Tibial nerve (tissue), 4 donors: ENCODE measurements at regions not wholly inside any gene's neighbourhood (a gene's known extent, or its start where the extent isn't known, plus 50 kb on each side); places are given as distances from the start of the nearest gene placed in this dataset.

Source experiments
- DNase-seq, 2 donors: peaks; one replicate each; pipeline ENCODE4 v3.0.0-alpha.2; 2019; ENCODE audit warnings: low spot score in 2 of 2
- H3K27ac ChIP-seq, 4 donors: fragments of 200-600 bp; sonication (generic) in 3 of 4; one replicate each; pipeline ENCODE4 v1.5.1; 2017 to 2019; ENCODE audit warnings: mild to moderate bottlenecking in 1 of 4
- H3K27me3 ChIP-seq, 2 donors: fragments of 200-600 bp; sonication (generic) in 1 of 2; one replicate each; pipeline versions ENCODE4 v1.5.1 to v1.6.0; 2017 to 2019
- H3K36me3 ChIP-seq, 3 donors: fragments of 200-600 bp; sonication (generic); one replicate each; pipeline ENCODE4 v1.5.1; 2018 to 2019
- H3K4me1 ChIP-seq, 4 donors: fragments of 200-600 bp; sonication (generic) in 3 of 4; one replicate each; pipeline ENCODE4 v1.5.1; 2017 to 2019
- H3K4me3 ChIP-seq, 4 donors: fragments of 200-600 bp; sonication (generic) in 3 of 4; one replicate each; pipeline ENCODE4 v1.5.1; 2017 to 2019; ENCODE audit warnings: mild to moderate bottlenecking in 1 of 4, moderate library complexity in 1 of 4
- H3K9me3 ChIP-seq, 4 donors: fragments of 200-600 bp; sonication (generic) in 3 of 4; one replicate each; pipeline ENCODE4 v1.5.1; 2017 to 2019
- CTCF ChIP-seq, 5 experiments: fragments of 200-600 bp in 3 of 5; fragments of 450-650 bp in 2 of 5; sonication (generic) in 3 of 5; IDR thresholded peaks; one replicate each; pipeline ENCODE4 v1.5.1; 2016 to 2019; ENCODE audit warnings: antibody characterized with exemption in 5 of 5, mild to moderate bottlenecking in 3 of 5, moderate library complexity in 2 of 5
- EP300 ChIP-seq, 2 donors: sonication (generic); formaldehyde crosslinking; IDR thresholded peaks; one replicate each; pipeline ENCODE4 v1.6.1; 2017; ENCODE audit warnings: antibody characterized with exemption in 2 of 2, mild to moderate bottlenecking in 1 of 2
- POLR2A ChIP-seq, 2 donors: fragments of 450-650 bp; IDR thresholded peaks; one replicate each; pipeline ENCODE4 v1.6.1; 2017; ENCODE audit warnings: antibody characterized with exemption in 2 of 2, mild to moderate bottlenecking in 2 of 2, moderate library complexity in 2 of 2
- WGBS, 2 donors: methylation state at CpG; one replicate each; pipeline ENCODE4 v1.1.5; 2018; 5-methylcytosine and 5-hydroxymethylcytosine counted together

DNA sequence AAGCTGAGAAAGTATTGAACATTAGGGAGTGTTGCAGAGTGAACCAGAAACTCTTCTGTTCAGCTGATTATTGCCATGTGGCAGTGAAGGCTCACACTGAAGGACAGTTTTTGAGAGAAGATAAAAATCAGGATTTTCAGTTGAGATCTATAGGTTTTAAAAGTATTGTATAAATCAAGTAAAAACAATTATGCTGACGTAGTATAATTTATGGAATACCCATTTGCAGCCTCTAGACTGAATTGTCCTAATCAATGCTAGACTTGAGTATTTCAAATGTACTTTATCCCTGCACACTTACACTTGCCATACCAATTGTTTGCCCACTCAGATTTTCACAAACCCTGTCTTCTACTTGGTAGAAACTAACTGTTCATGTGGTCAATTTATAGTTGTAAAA lies 245.8 kb downstream of the FRK start:
- TF ChIP-seq EP300 (IDR thresholded peaks at IDR 0.05) (no peak), CTCF (IDR thresholded peaks at IDR 0.05) (no peak), POLR2A (IDR thresholded peaks at IDR 0.05) (no peak)
- Histone ChIP-seq H3K27ac (no peak overlapping the region), H3K4me3 (no peak overlapping the region), H3K4me1 (no peaks in the 10 kb centered on the region), H3K36me3 (no peaks in the 10 kb centered on the region), H3K27me3 (no peaks in the 10 kb centered on the region), H3K9me3 (no peaks in the 10 kb centered on the region)
- WGBS, 2 donors: 84 to 85% methylated on average over 1 of the region's 1 CpG
- DNase-seq: no peak

- H3K36me3 ChIP-seq: no peaks in the 10 kb centered on the region
- TF ChIP-seq CTCF (IDR thresholded peaks at IDR 0.05): no peak
- no peak for TF ChIP-seq POLR2A (IDR thresholded peaks at IDR 0.05)
- no peak for TF ChIP-seq EP300 (IDR thresholded peaks at IDR 0.05)
- H3K27ac ChIP-seq: no peak overlapping the region
- no peak for DNase-seq
- no peak overlapping the region for H3K4me3 ChIP-seq
- no peaks in the 10 kb centered on the region for H3K4me1 ChIP-seq
- no peaks in the 10 kb centered on the region for H3K9me3 ChIP-seq
- WGBS, 2 donors: 78 to 81% methylated on average over 5 of the region's 5 CpGs
- no peaks in the 10 kb centered on the region for H3K27me3 ChIP-seq
Measured at GRCh38 chr6:115811541-115811940, 249.2 kb downstream of the FRK start.

DNA sequence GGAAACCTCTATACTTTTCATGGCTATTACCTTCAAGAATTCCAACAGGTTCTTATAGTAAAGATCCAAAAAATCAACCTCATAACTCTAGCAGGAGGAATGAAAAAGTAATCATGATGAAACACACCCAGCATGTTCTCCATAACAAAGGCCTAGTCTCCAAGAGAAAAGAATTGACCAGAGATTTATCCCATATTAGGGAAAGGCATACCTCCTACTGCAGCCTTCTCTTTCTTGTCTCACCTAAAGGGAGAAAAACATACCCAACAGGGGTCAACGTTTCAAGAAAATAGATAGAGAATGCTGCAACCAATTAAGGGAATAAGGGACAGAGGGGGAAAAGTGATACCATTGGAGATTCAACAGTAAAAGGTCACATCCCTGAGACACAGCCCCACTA lies 262.5 kb downstream of the FRK start:
- no peak for DNase-seq
- H3K9me3 ChIP-seq: no peaks in the 10 kb centered on the region
- H3K4me1 ChIP-seq: no peaks in the 10 kb centered on the region
- no peaks in the 10 kb centered on the region for H3K36me3 ChIP-seq
- H3K27ac ChIP-seq: no peak overlapping the region
- WGBS, 2 donors: 26 to 56% methylated on average over 1 of the region's 1 CpG
- no peak for TF ChIP-seq CTCF (IDR thresholded peaks at IDR 0.05)
- no peak for TF ChIP-seq EP300 (IDR thresholded peaks at IDR 0.05)
- no peak for TF ChIP-seq POLR2A (IDR thresholded peaks at IDR 0.05)
- no peaks in the 10 kb centered on the region for H3K27me3 ChIP-seq
- no peak overlapping the region for H3K4me3 ChIP-seq

DNA sequence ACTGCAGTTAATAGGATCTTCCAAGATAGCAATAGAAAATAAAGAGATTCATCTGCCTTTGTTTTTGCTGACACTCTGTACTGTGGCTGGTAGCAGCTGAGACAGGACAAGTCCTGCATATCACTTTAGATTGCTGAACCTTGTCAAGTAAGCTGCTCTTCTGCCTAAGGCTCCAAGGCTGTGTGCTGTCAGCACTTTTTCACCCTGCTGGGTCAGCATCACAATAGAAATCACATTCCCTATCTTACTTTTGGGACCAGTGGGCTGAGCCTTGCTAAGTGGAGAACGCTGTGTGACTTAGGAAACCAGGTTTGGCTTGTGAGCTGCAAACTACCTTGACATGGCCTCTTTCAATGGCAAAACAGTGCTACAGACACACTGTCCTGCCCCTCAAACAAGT lies 263.9 kb downstream of the FRK start:
- 75 to 93% methylated on average over 1 of the region's 1 CpG for WGBS, 2 donors
- Histone ChIP-seq H3K36me3 (no peaks in the 10 kb centered on the region), H3K9me3 (no peaks in the 10 kb centered on the region), H3K27me3 (no peaks in the 10 kb centered on the region), H3K4me1 (no peaks in the 10 kb centered on the region), H3K27ac (no peak overlapping the region), H3K4me3 (no peak overlapping the region)
- TF ChIP-seq EP300 (IDR thresholded peaks at IDR 0.05) (no peak), CTCF (IDR thresholded peaks at IDR 0.05) (no peak), POLR2A (IDR thresholded peaks at IDR 0.05) (no peak)
- no peak for DNase-seq

DNA sequence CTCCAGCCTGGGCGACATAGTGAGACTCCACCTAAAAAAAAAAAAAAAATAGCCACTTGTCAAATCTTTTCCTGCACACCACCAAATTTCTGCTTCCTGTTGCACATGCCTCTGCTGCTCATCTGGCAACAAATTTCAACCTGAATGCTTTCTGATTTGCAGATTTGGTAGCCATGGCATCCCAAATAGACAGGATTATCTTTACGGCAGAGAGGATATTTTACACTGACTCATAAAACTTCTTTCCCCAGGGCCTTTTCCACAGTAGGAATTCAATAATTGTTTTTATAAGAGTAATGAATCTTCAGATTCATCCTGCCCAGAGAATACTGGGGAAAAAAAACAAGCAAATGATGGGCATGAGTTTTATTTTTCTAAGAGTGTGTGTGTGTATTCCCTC lies 264.6 kb downstream of the FRK start:
- Histone ChIP-seq H3K27me3 (no peaks in the 10 kb centered on the region), H3K4me3 (no peak overlapping the region), H3K9me3 (no peaks in the 10 kb centered on the region), H3K36me3 (no peaks in the 10 kb centered on the region), H3K4me1 (no peaks in the 10 kb centered on the region), H3K27ac (no peak overlapping the region)
- no peak for TF ChIP-seq POLR2A (IDR thresholded peaks at IDR 0.05)
- TF ChIP-seq EP300 (IDR thresholded peaks at IDR 0.05): no peak
- no peak for TF ChIP-seq CTCF (IDR thresholded peaks at IDR 0.05)
- DNase-seq: no peak
- 55 to 67% methylated on average over 2 of the region's 2 CpGs for WGBS, 2 donors
